HFFc6 (cell line): ENCODE measurements at regions not wholly inside any gene's neighbourhood (a gene's known extent, or its start where the extent isn't known, plus 50 kb on each side); places are given as distances from the start of the nearest gene placed in this dataset.

Experiments used
- DNase-seq: peaks from one replicate; pipeline ENCODE4 v3.0.0-alpha.2; 2018
- H3K27ac Mint-ChIP-seq: 2 replicates; pipeline ENCODE4 v1.8.0; 2020; ENCODE audit warnings: mild to moderate bottlenecking, mixed read lengths
- H3K27me3 Mint-ChIP-seq: 2 replicates; pipeline ENCODE4 v1.8.0; 2021; ENCODE audit warnings: mild to moderate bottlenecking, moderate library complexity, mixed read lengths; ENCODE audit not compliant: insufficient read depth
- H3K36me3 Mint-ChIP-seq: 2 replicates; pipeline ENCODE4 v1.8.0; 2021; ENCODE audit warnings: low read depth, mixed read lengths
- H3K4me1 Mint-ChIP-seq: 2 replicates; pipeline ENCODE4 v1.8.0; 2020; ENCODE audit warnings: low read depth, mixed read lengths
- H3K4me3 Mint-ChIP-seq: 2 replicates; pipeline ENCODE4 v1.8.0; 2020; ENCODE audit warnings: mild to moderate bottlenecking, moderate library complexity, mixed read lengths
- H3K9me3 Mint-ChIP-seq: 2 replicates; pipeline ENCODE4 v1.8.0; 2020; ENCODE audit warnings: mild to moderate bottlenecking, mixed read lengths
- CTCF ChIP-seq: fragments of 200-600 bp; sonication (generic); IDR thresholded peaks from 2 replicates; pipeline ENCODE4 v1.5.0; 2021; ENCODE audit warnings: antibody characterized with exemption, mild to moderate bottlenecking

DNA sequence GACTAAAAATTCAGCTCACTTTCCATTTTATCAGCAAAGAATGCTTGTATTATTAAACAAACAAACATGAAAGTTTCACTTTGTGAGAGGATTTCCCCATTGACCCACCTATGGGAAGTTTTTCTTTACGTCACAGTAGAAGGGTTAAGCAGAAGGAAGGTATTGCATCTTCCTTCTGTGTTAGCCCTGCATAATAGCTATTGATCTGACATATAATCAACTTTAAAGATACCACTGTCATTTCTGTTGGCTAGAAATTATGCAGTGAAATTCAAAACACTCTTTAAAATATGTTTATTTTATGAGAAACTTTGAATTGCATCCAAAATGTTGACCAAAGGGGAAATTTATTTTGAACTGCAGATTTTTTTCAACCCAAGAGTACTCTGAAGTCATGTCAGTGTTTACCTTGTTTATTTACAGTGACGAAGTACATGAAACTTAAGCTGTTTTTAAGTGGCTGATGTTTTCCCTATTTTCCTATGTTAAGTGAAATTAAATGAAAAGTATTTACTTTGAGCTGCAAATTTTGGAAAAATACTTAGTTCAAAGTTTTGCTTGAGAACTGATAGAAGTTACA is 566.4 kb downstream of the ZEB2 start:
- no peak for TF ChIP-seq CTCF
- H3K27ac Mint-ChIP-seq, result peak overlapping the region; percentile 64
- DNase-seq, result no peak

DNA sequence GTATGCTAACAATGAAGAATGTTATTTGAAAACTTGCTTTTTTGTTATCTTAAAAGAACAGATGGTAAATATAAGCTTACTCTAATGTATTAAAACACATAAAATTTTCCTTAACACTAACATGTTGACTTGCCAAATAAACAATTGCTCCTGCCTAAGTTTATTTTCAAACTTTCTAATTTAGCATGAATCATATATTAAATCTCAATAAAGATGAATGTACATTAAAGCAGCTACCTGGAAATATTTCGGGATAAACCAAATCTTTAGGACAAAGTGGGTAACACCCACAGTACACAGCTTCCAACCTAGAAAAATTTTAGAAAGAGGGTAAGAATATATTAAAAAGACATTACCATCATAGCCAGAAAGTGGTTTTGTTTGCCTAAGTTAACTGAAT is 567.4 kb downstream of the ZEB2 start:
- TF ChIP-seq CTCF, result no peak
- H3K9me3 Mint-ChIP-seq, result no peaks in the 10 kb centered on the region
- no peaks in the 10 kb centered on the region for H3K27me3 Mint-ChIP-seq
- peak overlapping the region; percentile 75 for H3K4me3 Mint-ChIP-seq
- no peaks in the 10 kb centered on the region; the same call in 1 of the 2 replicates for H3K36me3 Mint-ChIP-seq
- DNase-seq, result no peak
- peaks cover 93% of the 10 kb centered on the region for H3K4me1 Mint-ChIP-seq
- peak overlapping the region; percentile 62; the same call in 1 of the 2 replicates for H3K27ac Mint-ChIP-seq

More for the DNA sequence above, 566.4 kb downstream of the ZEB2 start:
- Mint-ChIP-seq H3K36me3 (no peaks in the 10 kb centered on the region), H3K4me3 (peak overlapping the region; percentile 75), H3K4me1 (peaks cover 83% of the 10 kb centered on the region), H3K9me3 (no peaks in the 10 kb centered on the region), H3K27me3 (no peaks in the 10 kb centered on the region)

DNA sequence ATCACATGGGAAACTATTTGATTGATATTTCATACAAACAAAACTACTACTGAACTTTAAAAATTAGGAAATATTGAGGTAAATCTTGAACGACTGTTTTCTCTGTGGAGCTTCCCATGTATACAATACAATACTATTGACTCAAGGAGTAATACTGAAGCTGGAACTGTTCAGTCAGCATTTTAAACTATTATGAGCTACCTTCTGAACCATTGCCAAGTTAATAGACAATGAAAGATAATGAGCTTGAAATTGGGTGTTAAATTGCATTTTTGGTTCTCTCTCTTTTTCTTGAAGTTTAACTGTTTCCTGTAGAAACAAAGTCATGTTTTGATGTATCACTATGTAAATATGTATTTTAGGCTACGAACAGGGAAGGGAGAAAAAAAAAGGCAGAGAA is 569.2 kb downstream of the ZEB2 start:
- Mint-ChIP-seq H3K4me3 (peak overlapping the region; percentile 61; the same call in 1 of the 2 replicates), H3K27me3 (no peaks in the 10 kb centered on the region), H3K9me3 (no peaks in the 10 kb centered on the region), H3K4me1 (peaks cover 100% of the 10 kb centered on the region), H3K27ac (peak overlapping the region; percentile 79; the same call in 1 of the 2 replicates), H3K36me3 (no peaks in the 10 kb centered on the region; the same call in 1 of the 2 replicates)
- no peak for DNase-seq
- no peak for TF ChIP-seq CTCF

DNA sequence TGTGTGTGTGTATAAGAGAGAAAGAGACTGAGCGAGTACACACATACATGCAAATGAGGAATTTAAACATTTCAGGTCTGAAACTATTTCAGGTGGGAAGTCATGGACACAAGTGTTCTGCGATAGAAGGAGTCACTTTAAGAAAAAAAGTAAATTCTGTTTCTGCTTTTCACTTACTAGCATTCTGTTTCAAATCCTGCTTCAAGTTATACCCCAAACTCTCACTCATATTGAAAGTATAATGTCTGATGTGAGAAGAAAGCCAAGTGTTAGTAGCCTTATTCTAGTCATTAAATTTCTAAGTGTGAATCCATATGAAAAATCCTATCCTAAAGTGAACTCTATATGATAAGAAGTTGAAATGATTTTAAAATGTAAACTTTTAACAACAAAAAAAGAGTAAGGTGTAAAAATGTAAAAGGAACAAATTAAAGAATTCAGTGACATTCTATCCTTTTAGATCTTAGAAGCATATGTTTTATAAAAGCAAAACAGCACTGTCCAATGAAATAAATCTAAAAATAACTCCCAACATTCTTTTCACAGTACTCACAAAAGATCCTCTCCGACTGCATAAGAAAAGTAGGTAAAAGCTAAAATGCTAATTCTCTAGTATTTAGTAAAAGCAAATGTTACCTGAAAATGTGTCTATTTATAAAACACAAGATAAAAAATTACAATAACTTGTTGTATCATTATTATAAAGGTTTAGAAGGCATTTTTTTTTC is 570.6 kb downstream of the ZEB2 start:
- Mint-ChIP-seq H3K9me3 (no peaks in the 10 kb centered on the region), H3K27ac (peak overlapping the region; percentile 71), H3K36me3 (no peaks in the 10 kb centered on the region; the same call in 1 of the 2 replicates), H3K4me3 (peak overlapping the region; percentile 60), H3K4me1 (peaks cover 95% of the 10 kb centered on the region), H3K27me3 (no peaks in the 10 kb centered on the region; the same call in 1 of the 2 replicates)
- DNase-seq, result peak; percentile 26
- no peak for TF ChIP-seq CTCF

GRCh38 chr2:143948710-143949109 is 571.2 kb downstream of the ZEB2 start:
- Mint-ChIP-seq H3K36me3 (no peaks in the 10 kb centered on the region; the same call in 1 of the 2 replicates), H3K4me3 (peak overlapping the region; percentile 60), H3K4me1 (peaks cover 90% of the 10 kb centered on the region), H3K9me3 (no peaks in the 10 kb centered on the region), H3K27me3 (no peaks in the 10 kb centered on the region; the same call in 1 of the 2 replicates), H3K27ac (peak overlapping the region; percentile 71)
- TF ChIP-seq CTCF, result no peak
- DNase-seq, result peak; percentile 32
